ENCODE measurements at regions not wholly inside any gene's neighbourhood (a gene's known extent, or its start where the extent isn't known, plus 50 kb on each side); places are given as distances from the start of the nearest gene placed in this dataset.
A peak's percentile ranks its signal among the peaks of the same experiment; 100 is the strongest.
"Not testable (repeated sequence)": the region's sequence is repeated elsewhere in the genome, so short reads cannot be mapped to it uniquely, and the experiment has no call there.

DNA sequence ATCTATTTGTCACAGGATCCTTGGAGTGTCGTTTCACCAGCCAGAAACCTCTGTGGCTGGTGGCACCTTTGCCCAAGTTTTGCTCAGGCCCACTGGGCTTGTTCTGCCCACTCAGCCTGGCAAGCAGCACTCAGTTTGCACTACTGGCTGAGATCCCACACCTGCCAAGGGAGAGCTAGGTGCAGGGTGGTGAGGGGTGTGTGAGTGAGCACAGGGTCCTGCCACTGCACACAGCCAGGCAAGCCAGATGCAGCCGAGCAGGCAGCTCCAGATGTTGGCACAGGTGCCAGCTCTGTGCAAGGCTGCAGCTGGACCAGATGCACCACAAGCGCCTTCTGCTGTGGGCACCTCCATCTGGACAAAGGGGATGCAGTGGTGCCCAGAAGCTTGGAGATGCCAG, 281.7 kb upstream of the UBE2E3 start:
- TF ChIP-seq, protein P1, sequence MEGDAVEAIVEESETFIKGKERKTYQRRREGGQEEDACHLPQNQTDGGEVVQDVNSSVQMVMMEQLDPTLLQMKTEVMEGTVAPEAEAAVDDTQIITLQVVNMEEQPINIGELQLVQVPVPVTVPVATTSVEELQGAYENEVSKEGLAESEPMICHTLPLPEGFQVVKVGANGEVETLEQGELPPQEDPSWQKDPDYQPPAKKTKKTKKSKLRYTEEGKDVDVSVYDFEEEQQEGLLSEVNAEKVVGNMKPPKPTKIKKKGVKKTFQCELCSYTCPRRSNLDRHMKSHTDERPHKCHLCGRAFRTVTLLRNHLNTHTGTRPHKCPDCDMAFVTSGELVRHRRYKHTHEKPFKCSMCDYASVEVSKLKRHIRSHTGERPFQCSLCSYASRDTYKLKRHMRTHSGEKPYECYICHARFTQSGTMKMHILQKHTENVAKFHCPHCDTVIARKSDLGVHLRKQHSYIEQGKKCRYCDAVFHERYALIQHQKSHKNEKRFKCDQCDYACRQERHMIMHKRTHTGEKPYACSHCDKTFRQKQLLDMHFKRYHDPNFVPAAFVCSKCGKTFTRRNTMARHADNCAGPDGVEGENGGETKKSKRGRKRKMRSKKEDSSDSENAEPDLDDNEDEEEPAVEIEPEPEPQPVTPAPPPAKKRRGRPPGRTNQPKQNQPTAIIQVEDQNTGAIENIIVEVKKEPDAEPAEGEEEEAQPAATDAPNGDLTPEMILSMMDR (conservative IDR thresholded peaks at IDR 0.05; ENCODE audit: control insufficient read depth, insufficient read depth, low read depth, low read length), result no peak
- no peak overlapping the region for H3K4me3 ChIP-seq (ENCODE audit: control insufficient read depth, low read depth, low read length)
- DNase-seq (ENCODE audit: low read depth), result no peak

DNA sequence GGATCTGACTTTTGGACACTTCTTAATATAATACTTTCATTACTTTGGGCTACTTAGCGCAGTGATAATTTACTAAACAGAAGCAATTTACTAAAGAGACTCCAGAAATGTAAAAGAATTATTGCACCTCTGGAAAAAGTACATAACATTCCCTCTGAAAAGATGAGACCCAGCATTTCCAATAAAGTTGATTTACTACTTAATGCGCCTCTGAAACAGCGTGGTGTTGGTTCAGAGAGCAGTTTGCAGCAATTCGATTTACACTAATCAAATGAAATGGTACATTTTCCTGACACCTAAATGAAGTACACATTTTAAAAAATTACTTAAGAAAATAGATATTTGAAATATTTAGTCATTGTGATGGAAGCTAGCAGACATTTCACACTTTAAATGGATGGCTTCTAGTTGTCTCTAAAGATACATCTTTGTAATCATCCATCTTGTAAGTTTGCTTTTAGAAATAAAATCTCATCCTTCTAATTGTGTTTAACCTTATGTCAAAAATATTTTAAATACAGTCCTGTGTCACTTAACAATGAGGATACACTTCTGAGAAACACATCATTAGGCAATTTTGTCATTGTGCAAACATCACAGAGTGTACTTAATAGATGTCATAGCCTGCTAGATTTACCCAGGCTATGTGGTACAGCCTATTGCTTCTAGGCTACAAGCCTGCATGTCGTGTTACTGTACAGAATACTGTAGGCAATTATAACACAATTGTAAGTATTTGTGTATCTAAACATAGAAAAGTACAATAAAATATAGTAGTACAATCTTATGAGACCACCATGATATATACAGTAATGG, 284.6 kb upstream of the UBE2E3 start:
- no peak overlapping the region for H3K4me3 ChIP-seq (ENCODE audit: control insufficient read depth, low read depth, low read length)
- DNase-seq (ENCODE audit: low read depth), result no peak
- TF ChIP-seq, protein P1 (conservative IDR thresholded peaks at IDR 0.05; ENCODE audit: control insufficient read depth, insufficient read depth, low read depth, low read length), result no peak

DNA sequence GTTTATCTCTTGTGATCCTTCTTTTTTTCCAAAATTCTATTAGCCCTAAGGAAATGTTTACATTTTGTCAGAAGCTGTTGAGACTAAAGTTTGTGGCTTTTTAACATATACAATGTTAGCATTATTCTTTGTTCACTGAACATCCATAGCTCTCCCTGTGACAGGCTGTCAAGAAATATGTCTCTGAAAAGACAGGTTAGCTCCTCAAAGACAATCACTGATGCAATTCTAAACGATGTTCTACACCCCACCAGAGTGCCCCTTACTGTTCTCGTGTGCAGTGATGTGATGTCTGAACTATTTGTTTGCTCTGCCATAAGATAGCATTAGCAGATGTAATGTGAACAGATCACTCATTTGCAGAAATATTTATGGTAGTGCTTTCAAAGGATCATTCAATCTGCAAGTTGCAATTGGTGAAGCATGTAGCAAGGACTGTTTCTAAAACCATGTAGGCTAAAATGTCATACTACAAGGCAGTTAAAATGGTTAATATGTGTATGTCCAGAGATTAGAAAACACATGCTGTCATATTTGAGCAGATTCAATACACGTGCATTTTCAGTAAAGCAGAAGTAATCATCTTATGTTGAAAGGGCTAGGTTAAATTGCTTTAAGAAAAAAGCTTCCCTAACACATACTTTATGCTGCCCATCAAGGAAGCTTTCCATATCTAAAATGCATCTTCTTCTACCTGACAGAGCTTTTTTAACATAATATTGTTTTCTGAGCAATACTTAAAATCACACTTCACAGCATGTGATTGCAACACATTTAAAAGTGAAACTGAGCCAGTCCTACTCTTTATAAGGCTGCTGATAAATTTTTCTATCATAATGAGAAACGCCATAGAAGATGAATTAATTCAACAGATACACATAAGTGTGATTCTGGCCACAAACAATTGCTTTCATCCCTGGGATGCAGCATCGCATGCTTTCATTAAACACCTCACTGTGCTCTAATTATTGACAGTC, 285.7 kb upstream of the UBE2E3 start:
- TF ChIP-seq, protein P1 (conservative IDR thresholded peaks at IDR 0.05; ENCODE audit: control insufficient read depth, insufficient read depth, low read depth, low read length), result no peak
- DNase-seq (ENCODE audit: low read depth), result no peak
- H3K4me3 ChIP-seq (ENCODE audit: control insufficient read depth, low read depth, low read length), result no peak overlapping the region

DNA sequence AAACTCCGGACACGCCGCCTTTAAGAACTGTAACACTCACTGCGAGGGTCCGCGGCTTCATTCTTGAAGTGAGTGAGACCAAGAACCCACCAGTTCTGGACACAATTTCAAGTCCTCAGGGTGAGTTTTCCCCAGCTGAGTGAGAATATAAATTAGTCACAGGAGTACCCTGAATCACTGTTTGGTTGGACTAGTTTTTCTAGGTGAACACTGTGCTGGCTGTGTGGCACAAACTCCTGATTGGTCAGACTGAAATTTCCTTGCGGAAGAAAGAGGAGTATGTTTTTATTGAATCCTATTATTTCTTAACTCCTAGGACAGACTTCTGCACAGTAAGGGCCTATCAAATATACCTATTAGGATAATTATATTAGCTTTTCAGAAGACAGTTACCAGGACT, 288.1 kb upstream of the UBE2E3 start:
- no peak overlapping the region for H3K4me3 ChIP-seq (ENCODE audit: control insufficient read depth, low read depth, low read length)
- DNase-seq (ENCODE audit: low read depth), result no peak
- TF ChIP-seq, protein P1 (conservative IDR thresholded peaks at IDR 0.05; ENCODE audit: control insufficient read depth, insufficient read depth, low read depth, low read length), result no peak

DNA sequence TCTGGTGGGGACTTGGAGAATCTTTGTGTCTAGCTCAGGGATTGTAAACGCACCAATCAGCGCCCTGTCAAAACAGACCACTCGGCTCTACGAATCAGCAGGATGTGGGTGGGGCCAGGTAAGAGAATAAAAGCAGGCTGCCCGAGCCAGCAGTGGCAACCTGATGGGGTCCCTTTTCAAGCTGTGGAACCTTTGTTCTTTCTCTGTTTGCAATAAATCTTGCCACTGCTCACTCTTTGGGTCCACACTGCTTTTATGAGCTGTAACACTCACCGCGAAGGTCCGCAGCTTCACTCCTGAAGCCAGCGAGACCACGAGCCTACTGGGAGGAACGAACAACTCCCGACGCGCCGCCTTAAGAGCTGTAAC, 288.6 kb upstream of the UBE2E3 start:
- DNase-seq (ENCODE audit: low read depth); H3K4me3 ChIP-seq (ENCODE audit: control insufficient read depth, low read depth, low read length): not testable (repeated sequence)

DNA sequence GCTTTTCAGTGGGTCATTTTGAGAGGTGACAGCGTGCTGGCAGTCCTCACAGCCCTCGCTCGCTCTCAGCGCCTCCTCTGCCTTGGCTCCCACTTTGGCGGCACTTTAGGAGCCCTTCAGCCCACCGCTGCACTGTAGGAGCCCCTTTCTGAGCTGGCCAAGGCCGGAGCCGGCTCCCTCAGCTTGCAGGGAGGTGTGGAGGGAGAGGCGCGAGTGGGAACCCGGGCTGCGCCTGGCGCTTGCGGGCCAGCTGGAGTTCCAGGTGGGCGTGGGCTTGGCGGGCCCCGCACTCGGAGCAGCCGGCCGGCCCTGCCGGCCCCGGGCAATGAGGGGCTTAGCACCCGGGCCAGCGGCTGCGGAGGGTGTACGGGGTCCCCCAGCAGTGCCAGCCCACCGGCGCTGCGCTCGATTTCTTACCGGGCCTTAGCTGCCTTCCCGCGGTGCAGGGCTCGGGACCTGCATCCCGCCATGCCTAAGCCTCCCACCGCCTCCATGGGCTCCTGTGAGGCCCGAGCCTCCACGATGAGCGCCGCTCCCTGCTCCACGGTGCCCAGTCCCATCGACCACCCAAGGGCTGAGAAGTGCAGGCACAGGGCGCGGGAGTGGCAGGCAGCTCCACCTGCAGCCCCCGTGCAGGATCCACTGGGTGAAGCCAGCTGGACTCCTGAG, 289.1 kb upstream of the UBE2E3 start:
- not testable (repeated sequence) for H3K4me3 ChIP-seq (ENCODE audit: control insufficient read depth, low read depth, low read length); DNase-seq (ENCODE audit: low read depth)

DNA sequence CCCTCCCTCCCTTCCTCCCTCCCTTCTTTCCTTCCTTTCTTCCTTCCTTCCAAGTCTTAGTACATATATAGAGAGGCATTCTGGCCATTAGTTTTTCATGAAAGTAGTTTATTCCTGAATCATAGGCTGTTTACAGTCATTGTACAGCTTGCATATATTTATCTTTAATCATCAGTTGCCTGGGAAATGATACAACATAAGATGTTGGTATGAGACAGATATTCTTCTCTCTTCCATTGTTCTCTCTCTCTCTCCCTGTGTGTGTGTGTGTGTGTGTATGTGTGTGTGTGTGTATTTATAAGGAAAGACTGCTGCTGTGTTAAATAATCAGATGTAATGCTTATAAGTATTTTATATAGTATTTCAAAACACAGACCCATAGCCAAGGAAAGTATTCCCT, 289.8 kb upstream of the UBE2E3 start:
- no peak overlapping the region for H3K4me3 ChIP-seq (ENCODE audit: control insufficient read depth, low read depth, low read length)
- peak; percentile 62 for DNase-seq (ENCODE audit: low read depth)
- TF ChIP-seq, protein P1 (conservative IDR thresholded peaks at IDR 0.05; ENCODE audit: control insufficient read depth, insufficient read depth, low read depth, low read length), result no peak
